ENCODE measurements at regions not wholly inside any gene's neighbourhood (a gene's known extent, or its start where the extent isn't known, plus 50 kb on each side); places are given as distances from the start of the nearest gene placed in this dataset.

DNA sequence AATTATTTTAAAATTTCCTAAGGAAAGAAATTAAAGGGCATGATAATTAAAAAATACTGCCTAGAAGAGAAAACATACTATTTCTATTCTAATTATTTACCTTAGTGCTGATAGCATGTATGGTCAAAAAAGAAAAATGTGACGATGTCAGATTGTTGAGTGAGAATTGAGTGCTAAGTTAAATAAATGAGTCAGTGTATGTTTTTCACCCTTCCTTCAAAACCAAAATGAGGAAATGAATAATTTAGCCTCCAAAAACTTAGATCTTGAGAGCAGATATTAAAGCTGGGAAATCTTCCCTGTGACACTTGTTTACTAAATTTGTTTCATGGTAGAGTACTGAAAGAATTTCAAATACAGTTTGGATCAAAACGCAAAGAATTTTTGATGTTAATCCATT is 58.6 kb upstream of the NYAP2 start:
- DNase-seq (ENCODE audit: low spot score in 2 of 2) (no peak), ATAC-seq (ENCODE audit: low read depth) (no peak)
- Mint-ChIP-seq H3K4me1 (no peaks in the 10 kb centered on the region), H3K27me3 (peaks cover 3% of the 10 kb centered on the region), H3K4me3 (no peak overlapping the region), H3K36me3 (no peaks in the 10 kb centered on the region), H3K9me3 (peaks cover 3% of the 10 kb centered on the region), H3K27ac (no peak overlapping the region)

DNA sequence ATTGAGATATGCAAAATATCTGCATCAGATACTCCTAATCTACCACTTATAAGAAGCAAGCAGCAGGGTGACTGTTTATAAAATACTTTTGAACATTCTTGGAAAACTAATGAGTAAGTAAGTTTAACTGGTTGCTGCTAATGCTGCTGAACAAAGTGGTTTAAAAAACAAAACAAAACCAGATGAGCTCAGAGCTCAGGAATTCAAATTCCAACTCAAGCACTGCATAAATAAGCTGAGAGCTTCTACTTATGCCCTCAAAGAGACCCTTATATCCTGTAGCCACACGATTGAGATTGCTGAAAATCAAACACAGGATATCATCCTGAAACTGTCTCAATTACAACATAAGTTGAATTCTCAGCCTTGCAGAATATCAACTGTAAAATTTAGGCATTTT is 62.3 kb upstream of the NYAP2 start:
- Mint-ChIP-seq H3K9me3 (no peaks in the 10 kb centered on the region), H3K4me3 (no peak overlapping the region), H3K4me1 (no peaks in the 10 kb centered on the region), H3K27ac (no peak overlapping the region), H3K36me3 (no peaks in the 10 kb centered on the region), H3K27me3 (no peaks in the 10 kb centered on the region)
- DNase-seq (ENCODE audit: low spot score in 2 of 2) (no peak), ATAC-seq (ENCODE audit: low read depth) (no peak)

DNA sequence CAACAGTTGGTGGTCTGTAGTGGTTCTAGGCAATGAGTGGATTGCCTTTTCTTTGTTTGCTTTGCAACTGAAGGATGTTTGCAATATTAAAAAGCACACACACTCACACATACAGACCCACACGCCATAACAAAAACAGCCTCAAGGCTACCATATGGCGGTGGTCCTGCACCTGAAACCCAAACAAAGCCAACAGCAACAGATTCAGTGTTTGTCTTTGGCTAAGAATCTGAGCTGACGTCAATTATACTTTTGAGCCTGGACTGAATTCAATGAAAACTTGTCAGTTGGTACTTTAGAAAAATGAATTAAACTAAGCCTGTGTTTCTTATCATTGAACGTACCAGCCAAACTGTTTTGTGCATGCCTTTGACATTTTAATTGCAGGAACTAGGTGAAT is 65.0 kb upstream of the NYAP2 start:
- no peak for DNase-seq (ENCODE audit: low spot score in 2 of 2)
- Mint-ChIP-seq H3K36me3 (no peaks in the 10 kb centered on the region), H3K27ac (no peak overlapping the region), H3K27me3 (peaks cover 1% of the 10 kb centered on the region), H3K4me1 (no peaks in the 10 kb centered on the region), H3K9me3 (no peaks in the 10 kb centered on the region), H3K4me3 (no peak overlapping the region)
- ATAC-seq (ENCODE audit: low read depth), result no peak

DNA sequence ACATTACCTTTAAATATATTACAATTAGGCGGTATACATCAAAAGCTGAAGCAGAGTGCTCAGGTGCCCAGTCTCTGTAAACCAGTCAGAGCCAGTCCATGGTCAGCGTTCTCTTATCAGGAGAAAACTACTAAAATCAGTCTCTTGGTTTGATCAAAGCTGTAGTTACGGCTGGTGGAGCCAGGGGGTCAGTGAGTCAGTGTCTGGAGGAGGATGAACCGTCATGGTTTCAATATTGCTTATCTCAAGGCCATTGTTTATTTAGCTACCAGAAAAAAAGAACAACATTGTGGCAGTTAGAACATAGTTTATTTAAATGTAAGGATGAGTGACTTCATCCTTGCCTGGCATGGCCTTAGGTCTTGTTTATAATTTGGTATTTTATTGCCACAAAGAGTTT is 71.3 kb upstream of the NYAP2 start:
- no peaks in the 10 kb centered on the region for H3K4me1 Mint-ChIP-seq
- DNase-seq (ENCODE audit: low spot score in 2 of 2), result no peak
- H3K4me3 Mint-ChIP-seq, result no peak overlapping the region
- H3K27ac Mint-ChIP-seq, result no peak overlapping the region
- H3K36me3 Mint-ChIP-seq, result no peaks in the 10 kb centered on the region
- ATAC-seq (ENCODE audit: low read depth), result no peak
- peaks cover 2% of the 10 kb centered on the region for H3K9me3 Mint-ChIP-seq
- H3K27me3 Mint-ChIP-seq, result peaks cover 9% of the 10 kb centered on the region

DNA sequence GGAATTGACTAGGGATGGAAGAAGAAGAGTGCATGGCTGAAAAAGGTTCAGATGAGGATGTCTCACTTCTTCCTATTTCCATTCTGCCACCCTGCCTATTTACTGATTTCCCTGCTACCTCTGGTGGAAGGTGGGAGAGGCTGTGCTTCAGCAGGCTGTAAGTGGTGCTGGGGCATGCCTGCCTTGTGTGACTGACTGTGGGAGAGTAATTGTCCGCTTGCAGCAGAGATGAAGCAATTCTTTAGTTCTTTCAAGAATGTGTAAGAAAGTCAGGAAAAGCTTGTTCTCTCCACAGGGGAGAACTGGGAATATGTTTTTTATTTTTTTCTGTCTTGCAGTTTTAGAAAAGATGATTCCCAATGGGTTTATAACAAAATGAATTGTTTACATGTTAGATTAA is 72.5 kb upstream of the NYAP2 start:
- Mint-ChIP-seq H3K27me3 (peaks cover 9% of the 10 kb centered on the region), H3K4me1 (no peaks in the 10 kb centered on the region), H3K27ac (no peak overlapping the region), H3K36me3 (no peaks in the 10 kb centered on the region), H3K9me3 (peaks cover 2% of the 10 kb centered on the region), H3K4me3 (no peak overlapping the region)
- no peak for DNase-seq (ENCODE audit: low spot score in 2 of 2)
- no peak for ATAC-seq (ENCODE audit: low read depth)

DNA sequence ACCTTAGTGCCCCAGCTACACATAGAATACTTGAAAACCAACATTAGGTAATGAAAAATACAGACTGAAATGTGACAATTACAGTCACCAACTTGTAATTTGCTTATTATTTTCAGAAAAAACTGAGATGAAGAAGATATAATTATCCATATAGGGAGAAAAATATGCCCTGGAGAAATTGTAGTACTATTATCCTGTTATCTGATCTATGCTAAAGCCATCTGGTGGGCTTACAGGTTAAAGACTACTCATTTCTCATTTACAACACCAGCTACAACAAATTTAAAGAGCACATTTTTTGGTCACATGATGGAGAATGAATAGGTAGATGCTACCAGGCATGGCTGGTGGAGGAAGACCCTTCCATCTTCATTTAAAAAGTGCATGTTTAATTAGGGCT is 79.6 kb upstream of the NYAP2 start:
- no peak overlapping the region for H3K4me3 Mint-ChIP-seq
- H3K27ac Mint-ChIP-seq, result no peak overlapping the region
- no peaks in the 10 kb centered on the region for H3K4me1 Mint-ChIP-seq
- ATAC-seq (ENCODE audit: low read depth) (no peak), DNase-seq (ENCODE audit: low spot score in 2 of 2) (no peak)
- H3K9me3 Mint-ChIP-seq, result peaks cover 3% of the 10 kb centered on the region
- no peaks in the 10 kb centered on the region for H3K27me3 Mint-ChIP-seq
- H3K36me3 Mint-ChIP-seq, result no peaks in the 10 kb centered on the region

DNA sequence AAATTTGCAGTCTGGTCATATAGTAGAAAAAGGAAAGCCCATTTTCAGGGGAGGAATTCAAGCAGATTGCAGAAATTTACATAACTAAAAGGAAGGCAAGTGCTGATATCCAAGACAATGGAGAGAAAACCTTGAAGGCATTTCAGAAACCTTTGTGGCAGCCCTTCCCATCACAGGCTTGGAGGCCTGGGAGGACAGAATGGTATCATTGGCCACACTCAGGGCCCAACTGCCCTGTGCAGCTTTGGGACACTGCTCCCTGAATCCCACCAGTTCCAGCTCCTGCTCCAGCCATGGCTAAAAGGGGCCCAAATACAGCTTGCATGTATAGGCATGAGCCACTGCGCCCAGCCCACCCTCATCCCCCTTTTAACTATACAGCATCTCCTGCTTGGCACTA is 81.1 kb upstream of the NYAP2 start:
- no peaks in the 10 kb centered on the region for H3K4me1 Mint-ChIP-seq
- DNase-seq (ENCODE audit: low spot score in 2 of 2) (no peak), ATAC-seq (ENCODE audit: low read depth) (no peak)
- peaks cover 3% of the 10 kb centered on the region for H3K9me3 Mint-ChIP-seq
- H3K27ac Mint-ChIP-seq, result no peak overlapping the region
- H3K36me3 Mint-ChIP-seq, result no peaks in the 10 kb centered on the region
- no peak overlapping the region for H3K4me3 Mint-ChIP-seq
- no peaks in the 10 kb centered on the region for H3K27me3 Mint-ChIP-seq

DNA sequence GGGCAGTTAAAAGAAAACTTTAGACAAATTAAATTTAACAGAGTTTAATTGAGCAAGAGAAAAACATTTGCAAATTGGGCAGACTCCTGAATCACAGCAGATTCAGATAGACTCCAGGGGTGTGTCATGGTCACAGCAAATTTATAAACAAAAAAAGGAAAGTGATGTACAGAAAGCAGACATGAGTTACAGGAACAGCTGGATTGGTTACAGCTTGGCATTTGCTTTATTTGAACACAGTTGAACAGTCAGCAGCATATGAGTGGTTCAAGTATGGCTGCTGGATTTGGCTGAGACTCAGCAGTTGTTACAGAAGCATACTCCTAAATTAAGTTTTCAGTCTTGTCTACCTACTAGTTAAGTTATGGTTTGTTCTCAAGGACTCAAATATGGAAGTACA is 82.3 kb upstream of the NYAP2 start:
- no peak overlapping the region for H3K4me3 Mint-ChIP-seq
- no peak for ATAC-seq (ENCODE audit: low read depth)
- DNase-seq (ENCODE audit: low spot score in 2 of 2), result no peak
- H3K4me1 Mint-ChIP-seq, result no peaks in the 10 kb centered on the region
- H3K27me3 Mint-ChIP-seq, result no peaks in the 10 kb centered on the region
- no peak overlapping the region for H3K27ac Mint-ChIP-seq
- peaks cover 3% of the 10 kb centered on the region for H3K9me3 Mint-ChIP-seq
- no peaks in the 10 kb centered on the region for H3K36me3 Mint-ChIP-seq

DNA sequence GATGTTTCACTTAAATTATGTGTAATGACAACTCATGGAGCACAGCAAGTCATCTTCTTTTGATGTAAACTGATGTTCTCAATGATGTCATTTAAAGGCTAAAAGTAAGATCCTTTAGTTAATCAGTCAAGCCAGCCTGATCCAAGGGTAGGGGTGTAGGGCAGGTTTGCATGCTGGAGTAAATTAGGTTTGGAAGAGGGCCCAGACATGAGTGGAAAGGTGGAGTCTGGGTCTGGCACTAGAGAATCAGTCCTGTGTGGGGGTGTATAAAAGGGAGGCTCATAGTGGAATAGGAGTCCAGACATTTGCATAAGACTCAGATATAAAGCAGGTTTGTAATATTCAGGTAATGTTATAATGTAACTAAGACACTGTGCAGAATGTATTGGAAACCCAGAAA is 88.8 kb upstream of the NYAP2 start:
- DNase-seq (ENCODE audit: low spot score in 2 of 2), result no peak
- ATAC-seq (ENCODE audit: low read depth), result no peak
- Mint-ChIP-seq H3K4me1 (no peaks in the 10 kb centered on the region), H3K36me3 (no peaks in the 10 kb centered on the region), H3K27me3 (peaks cover 1% of the 10 kb centered on the region), H3K9me3 (no peaks in the 10 kb centered on the region), H3K4me3 (no peak overlapping the region), H3K27ac (no peak overlapping the region)

DNA sequence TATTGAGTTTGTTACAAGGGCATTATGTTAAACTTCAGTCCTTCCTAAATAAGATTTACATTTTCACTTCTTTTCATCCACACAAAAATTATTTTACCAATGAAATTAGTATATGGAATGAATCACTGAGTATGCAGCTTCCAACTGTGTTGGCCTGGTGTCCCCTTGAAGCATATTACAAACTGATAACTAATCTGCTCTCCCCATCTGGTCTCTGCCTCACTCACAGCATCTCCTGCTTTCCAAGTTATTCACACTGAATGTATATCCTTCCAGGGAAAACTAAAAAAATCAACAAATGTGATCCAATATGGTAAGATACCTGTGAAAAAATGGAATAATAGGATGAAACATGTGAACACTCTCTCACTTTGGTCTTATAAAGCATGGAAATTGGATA is 90.0 kb upstream of the NYAP2 start:
- no peak overlapping the region for H3K4me3 Mint-ChIP-seq
- H3K27ac Mint-ChIP-seq, result no peak overlapping the region
- ATAC-seq (ENCODE audit: low read depth), result no peak
- no peaks in the 10 kb centered on the region for H3K9me3 Mint-ChIP-seq
- peaks cover 1% of the 10 kb centered on the region for H3K27me3 Mint-ChIP-seq
- no peak for DNase-seq (ENCODE audit: low spot score in 2 of 2)
- no peaks in the 10 kb centered on the region for H3K36me3 Mint-ChIP-seq
- H3K4me1 Mint-ChIP-seq, result no peaks in the 10 kb centered on the region

DNA sequence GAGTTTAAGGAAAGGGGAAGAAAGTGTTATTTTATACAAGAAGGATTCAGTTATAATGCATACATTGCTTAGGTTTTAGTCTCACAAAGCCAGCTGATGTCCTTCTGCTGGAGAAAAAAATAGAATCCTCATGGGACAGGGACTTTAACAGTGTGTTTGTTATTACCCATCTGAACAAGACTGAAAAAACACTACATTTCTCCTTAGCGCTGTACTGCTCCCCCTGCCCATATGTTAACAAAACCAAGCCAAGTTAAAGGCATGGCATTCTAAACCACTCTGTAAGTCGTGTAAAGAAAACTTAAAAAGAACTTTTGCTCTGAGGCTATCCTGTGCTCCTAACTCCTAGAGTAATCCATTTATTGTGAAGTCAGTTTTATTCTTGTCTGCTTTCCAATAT is 102.6 kb upstream of the NYAP2 start:
- peaks cover 4% of the 10 kb centered on the region for H3K36me3 Mint-ChIP-seq
- no peak overlapping the region for H3K27ac Mint-ChIP-seq
- no peak for DNase-seq (ENCODE audit: low spot score in 2 of 2)
- no peaks in the 10 kb centered on the region for H3K4me1 Mint-ChIP-seq
- no peak overlapping the region for H3K4me3 Mint-ChIP-seq
- no peak for ATAC-seq (ENCODE audit: low read depth)
- peaks cover 8% of the 10 kb centered on the region for H3K9me3 Mint-ChIP-seq
- H3K27me3 Mint-ChIP-seq, result peaks cover 2% of the 10 kb centered on the region

DNA sequence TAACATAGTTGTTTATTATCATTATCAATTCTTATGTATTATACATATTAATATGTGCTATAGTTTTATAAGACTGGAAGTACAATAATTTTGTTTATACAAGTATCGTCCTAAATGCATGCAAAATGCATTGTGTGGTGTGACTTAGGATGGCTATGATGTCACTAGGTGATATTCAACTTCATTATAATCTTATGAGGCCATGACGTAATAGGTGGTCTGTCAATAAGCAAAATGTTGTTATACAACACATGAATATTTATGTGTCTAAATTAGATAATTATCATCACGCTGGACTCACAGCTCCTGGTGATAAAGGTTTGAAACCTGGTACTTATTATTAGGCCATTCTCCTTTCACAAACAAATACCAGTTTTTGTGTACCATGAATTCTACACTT is 104.4 kb upstream of the NYAP2 start:
- Mint-ChIP-seq H3K36me3 (peaks cover 3% of the 10 kb centered on the region), H3K27ac (no peak overlapping the region), H3K9me3 (no peaks in the 10 kb centered on the region), H3K27me3 (peaks cover 4% of the 10 kb centered on the region), H3K4me3 (no peak overlapping the region), H3K4me1 (peaks cover 4% of the 10 kb centered on the region)
- DNase-seq (ENCODE audit: low spot score in 2 of 2), result no peak
- ATAC-seq (ENCODE audit: low read depth), result no peak

DNA sequence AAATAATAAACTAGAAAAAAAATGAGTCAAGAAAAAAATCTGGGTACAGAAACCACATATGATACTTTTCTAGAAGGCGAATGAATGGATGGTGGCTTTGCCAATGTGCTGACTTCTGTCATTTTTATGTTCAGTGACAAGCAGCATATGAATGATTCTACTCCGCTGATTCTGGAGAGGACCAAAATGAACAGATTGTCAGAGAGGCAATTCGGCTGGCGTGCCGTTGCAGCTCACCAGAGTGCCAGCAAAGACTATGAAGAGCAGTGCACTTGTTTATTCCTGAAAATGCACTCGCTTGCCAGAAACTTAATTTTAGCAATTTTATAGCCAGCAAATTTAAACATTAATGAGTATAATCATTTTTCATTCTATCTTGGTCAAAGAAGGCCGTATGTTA is 105.9 kb upstream of the NYAP2 start:
- Mint-ChIP-seq H3K9me3 (no peaks in the 10 kb centered on the region), H3K36me3 (peaks cover 3% of the 10 kb centered on the region), H3K4me1 (peaks cover 4% of the 10 kb centered on the region), H3K4me3 (no peak overlapping the region), H3K27ac (no peak overlapping the region), H3K27me3 (peaks cover 4% of the 10 kb centered on the region)
- DNase-seq (ENCODE audit: low spot score in 2 of 2) (no peak), ATAC-seq (ENCODE audit: low read depth) (no peak)

DNA sequence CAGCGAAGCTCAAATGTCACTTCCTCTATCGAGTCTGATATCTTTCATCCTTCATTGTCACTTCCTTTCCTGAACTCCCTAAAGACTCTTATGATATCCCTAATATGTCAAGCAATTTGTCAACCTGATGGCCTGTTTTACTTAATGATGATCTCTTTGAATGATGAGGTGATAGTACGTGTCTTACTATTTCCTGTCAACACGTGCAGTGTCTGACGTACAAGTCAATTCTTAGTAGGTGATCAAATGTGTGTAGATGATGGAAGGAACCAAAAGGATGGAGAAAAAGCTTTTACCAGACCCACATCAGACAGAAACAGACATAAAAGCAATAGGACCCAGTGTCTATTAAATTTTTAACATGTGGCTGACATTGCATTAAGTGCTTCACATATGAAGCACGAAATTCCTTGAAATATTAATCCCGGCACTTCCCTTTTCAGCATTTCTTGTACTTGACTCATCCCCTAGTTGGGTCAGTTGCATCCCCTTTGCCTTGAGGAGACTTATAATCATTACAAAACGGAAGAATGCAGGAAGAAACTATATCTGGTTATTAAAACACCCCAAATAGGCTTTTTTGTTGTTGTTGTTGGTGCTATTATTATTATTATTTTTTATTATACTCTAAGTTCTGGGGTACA is 108.6 kb upstream of the NYAP2 start:
- no peak overlapping the region for H3K4me3 Mint-ChIP-seq
- ATAC-seq (ENCODE audit: low read depth) (no peak), DNase-seq (ENCODE audit: low spot score in 2 of 2) (no peak)
- peaks cover 3% of the 10 kb centered on the region for H3K36me3 Mint-ChIP-seq
- peaks cover 4% of the 10 kb centered on the region for H3K4me1 Mint-ChIP-seq
- H3K27me3 Mint-ChIP-seq, result peaks cover 4% of the 10 kb centered on the region
- no peak overlapping the region for H3K27ac Mint-ChIP-seq
- H3K9me3 Mint-ChIP-seq, result no peaks in the 10 kb centered on the region

DNA sequence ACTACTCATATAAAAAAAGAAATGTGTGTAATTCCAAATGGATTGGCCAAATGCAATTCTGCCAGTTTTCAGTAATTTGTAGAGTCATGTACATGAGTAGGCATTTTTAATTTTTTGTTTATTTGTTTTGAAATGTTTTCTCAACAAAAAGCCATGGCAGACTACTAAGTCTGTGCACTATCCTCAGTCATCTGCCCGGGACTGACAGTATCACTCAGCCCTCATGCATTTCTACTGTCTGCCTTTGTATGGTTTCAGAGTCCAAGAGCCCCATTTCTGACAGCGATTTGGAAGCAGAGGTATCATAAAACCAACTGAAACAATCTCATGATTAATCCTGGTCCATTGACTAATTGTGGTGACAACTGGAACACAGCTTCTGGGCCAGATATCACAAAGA is 109.9 kb upstream of the NYAP2 start:
- Mint-ChIP-seq H3K27me3 (peaks cover 4% of the 10 kb centered on the region), H3K27ac (no peak overlapping the region), H3K9me3 (no peaks in the 10 kb centered on the region)

More for the DNA sequence above, 109.9 kb upstream of the NYAP2 start:
- H3K4me1 Mint-ChIP-seq, result peaks cover 4% of the 10 kb centered on the region
- peaks cover 3% of the 10 kb centered on the region for H3K36me3 Mint-ChIP-seq
- H3K4me3 Mint-ChIP-seq, result no peak overlapping the region
- DNase-seq (ENCODE audit: low spot score in 2 of 2) (no peak), ATAC-seq (ENCODE audit: low read depth) (no peak)

Measured in memory B cell (primary cell).